ENCODE measurements at regions not wholly inside any gene's neighbourhood (a gene's known extent, or its start where the extent isn't known, plus 50 kb on each side); places are given as distances from the start of the nearest gene placed in this dataset.
A peak's percentile ranks its signal among the peaks of the same experiment; 100 is the strongest.

DNA sequence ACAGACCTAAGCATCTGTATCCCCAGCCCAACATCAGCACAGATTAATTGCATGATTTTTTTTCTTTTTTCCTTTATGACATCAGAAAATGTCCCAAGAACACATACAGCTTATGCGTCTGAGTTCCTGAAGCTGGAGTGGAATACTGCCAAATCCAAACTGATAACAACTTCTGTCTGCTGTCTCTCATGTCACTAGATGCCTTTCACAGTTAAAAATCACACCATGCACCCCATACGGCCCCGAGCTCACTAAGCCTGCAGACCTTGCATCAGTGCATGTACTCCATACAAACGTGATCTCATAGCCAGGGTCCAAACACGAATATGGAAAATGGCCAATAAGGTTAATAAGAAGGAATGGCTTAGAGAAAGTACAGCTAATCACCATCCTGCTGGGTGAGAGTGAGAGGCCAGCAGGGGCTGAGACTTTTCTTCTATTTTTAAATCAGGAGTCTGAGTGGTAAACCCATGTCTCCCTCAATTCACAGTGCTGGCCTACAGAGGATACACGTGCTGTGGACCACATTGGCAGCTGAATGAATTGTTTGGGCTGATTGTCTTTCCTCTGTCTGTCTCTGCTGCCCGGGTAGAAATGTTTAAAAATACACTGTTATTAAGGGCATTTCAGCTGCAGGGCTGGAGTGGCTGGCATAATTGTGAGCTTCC, 350.6 kb upstream of the RAG2 start:
- H3K4me3 ChIP-seq (ENCODE audit: low read depth, low read length, poor library complexity, severe bottlenecking): no peak overlapping the region
- ChIA-PET POLR2A (no interaction called here), CTCF (ENCODE audit: unreplicated experiment) (no interaction called here)
- H3K9me2 ChIP-seq (ENCODE audit: insufficient read depth, low read length): no peaks in the 10 kb centered on the region
- no peaks in the 10 kb centered on the region for H3K79me2 ChIP-seq (ENCODE audit: insufficient read depth, low read depth, low read length)
- no peaks in the 10 kb centered on the region for H3K9me3 ChIP-seq (ENCODE audit: low read length)
- DNase-seq (ENCODE audit: low spot score): no peak
- H4K20me1 ChIP-seq (ENCODE audit: insufficient read depth, low read length): no peaks in the 10 kb centered on the region
- no peak overlapping the region for H2AFZ ChIP-seq (ENCODE audit: low read length)
- BruUV-seq (replicated peaks): no TSS peak
- no peaks in the 10 kb centered on the region for H3K36me3 ChIP-seq (ENCODE audit: insufficient read depth, low read length)
- H3K4me2 ChIP-seq (ENCODE audit: low read length): no peak overlapping the region
- H3K4me1 ChIP-seq (ENCODE audit: insufficient read depth, low read length, poor library complexity, severe bottlenecking): no peaks in the 10 kb centered on the region
- no peak for TF ChIP-seq EZH2phosphoT487 (IDR thresholded peaks at IDR 0.05; ENCODE audit: borderline replicate concordance, low read depth, low read length)
- TF ChIP-seq, protein P1, sequence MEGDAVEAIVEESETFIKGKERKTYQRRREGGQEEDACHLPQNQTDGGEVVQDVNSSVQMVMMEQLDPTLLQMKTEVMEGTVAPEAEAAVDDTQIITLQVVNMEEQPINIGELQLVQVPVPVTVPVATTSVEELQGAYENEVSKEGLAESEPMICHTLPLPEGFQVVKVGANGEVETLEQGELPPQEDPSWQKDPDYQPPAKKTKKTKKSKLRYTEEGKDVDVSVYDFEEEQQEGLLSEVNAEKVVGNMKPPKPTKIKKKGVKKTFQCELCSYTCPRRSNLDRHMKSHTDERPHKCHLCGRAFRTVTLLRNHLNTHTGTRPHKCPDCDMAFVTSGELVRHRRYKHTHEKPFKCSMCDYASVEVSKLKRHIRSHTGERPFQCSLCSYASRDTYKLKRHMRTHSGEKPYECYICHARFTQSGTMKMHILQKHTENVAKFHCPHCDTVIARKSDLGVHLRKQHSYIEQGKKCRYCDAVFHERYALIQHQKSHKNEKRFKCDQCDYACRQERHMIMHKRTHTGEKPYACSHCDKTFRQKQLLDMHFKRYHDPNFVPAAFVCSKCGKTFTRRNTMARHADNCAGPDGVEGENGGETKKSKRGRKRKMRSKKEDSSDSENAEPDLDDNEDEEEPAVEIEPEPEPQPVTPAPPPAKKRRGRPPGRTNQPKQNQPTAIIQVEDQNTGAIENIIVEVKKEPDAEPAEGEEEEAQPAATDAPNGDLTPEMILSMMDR (conservative IDR thresholded peaks at IDR 0.05; ENCODE audit: low read length): no peak
- intact Hi-C loops (cut with micrococcal nuclease; ENCODE audit: unreplicated experiment): no loop called here
- no peak overlapping the region for H3K27ac ChIP-seq (ENCODE audit: low read depth, low read length, poor library complexity, severe bottlenecking)

DNA sequence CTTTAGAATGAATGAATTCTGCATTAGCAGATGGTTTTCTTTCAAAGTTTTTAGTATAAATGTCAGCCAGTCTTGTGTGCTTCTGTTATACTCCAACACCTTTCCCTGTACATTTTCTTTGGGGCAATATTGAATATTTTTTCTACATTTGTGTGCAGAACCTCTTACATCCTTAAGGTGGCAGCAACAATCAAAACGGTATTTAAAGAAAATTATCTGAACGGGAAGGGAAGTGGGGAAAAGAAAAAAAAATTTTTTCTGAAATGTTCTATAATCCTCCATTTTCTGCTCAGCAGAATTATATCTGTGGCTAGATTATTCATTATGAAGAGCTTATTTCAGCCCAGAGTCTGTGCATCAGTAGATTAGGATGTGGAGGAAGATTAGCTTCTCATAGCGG, 347.3 kb upstream of the RAG2 start:
- Histone ChIP-seq H3K36me3 (ENCODE audit: insufficient read depth, low read length) (no peaks in the 10 kb centered on the region), H3K4me3 (ENCODE audit: low read depth, low read length, poor library complexity, severe bottlenecking) (no peak overlapping the region), H4K20me1 (ENCODE audit: insufficient read depth, low read length) (no peaks in the 10 kb centered on the region), H3K9me3 (ENCODE audit: low read length) (no peaks in the 10 kb centered on the region), H3K79me2 (ENCODE audit: insufficient read depth, low read depth, low read length) (no peaks in the 10 kb centered on the region), H3K9me2 (ENCODE audit: insufficient read depth, low read length) (no peaks in the 10 kb centered on the region), H3K4me1 (ENCODE audit: insufficient read depth, low read length, poor library complexity, severe bottlenecking) (no peaks in the 10 kb centered on the region), H3K4me2 (ENCODE audit: low read length) (no peak overlapping the region), H3K27ac (ENCODE audit: low read depth, low read length, poor library complexity, severe bottlenecking) (no peak overlapping the region), H2AFZ (ENCODE audit: low read length) (no peak overlapping the region)
- no peak for TF ChIP-seq EZH2phosphoT487 (IDR thresholded peaks at IDR 0.05; ENCODE audit: borderline replicate concordance, low read depth, low read length)
- TF ChIP-seq, protein P1 (conservative IDR thresholded peaks at IDR 0.05; ENCODE audit: low read length): peak; percentile 73
- POLR2A ChIA-PET: interaction anchor here (0.6 kb wide), 1 partner anchor 11 kb away, joined by 3 read pairs; no protein-coding TSS in a partner anchor
- peak; percentile 3 for DNase-seq (ENCODE audit: low spot score)
- no TSS peak for BruUV-seq (replicated peaks)
- CTCF ChIA-PET (ENCODE audit: unreplicated experiment): no interaction called here
- intact Hi-C loops (cut with micrococcal nuclease; ENCODE audit: unreplicated experiment): no loop called here

DNA sequence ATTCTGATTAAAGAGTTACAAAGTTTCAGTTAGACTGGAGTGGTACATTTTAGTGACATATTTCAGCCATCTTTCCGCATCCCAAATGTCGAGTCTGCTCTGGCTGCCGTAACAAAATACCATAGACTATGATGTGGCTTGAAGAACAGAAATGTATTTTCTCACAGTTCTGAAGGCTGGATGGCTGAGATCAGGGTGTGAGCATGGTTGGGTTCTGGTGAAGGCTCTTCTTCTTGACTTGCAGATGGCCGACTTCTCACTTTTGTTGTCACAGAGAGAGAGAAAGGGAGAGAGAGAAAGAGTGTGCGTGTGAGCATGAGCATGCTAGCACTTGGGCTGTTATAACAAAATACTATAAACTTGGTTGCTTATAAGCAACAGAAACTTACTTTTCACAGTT, 335.4 kb upstream of the RAG2 start:
- no TSS peak for BruUV-seq (replicated peaks)
- ChIA-PET CTCF (ENCODE audit: unreplicated experiment) (no interaction called here), POLR2A (no interaction called here)
- no peak for DNase-seq (ENCODE audit: low spot score)
- Histone ChIP-seq H3K4me3 (ENCODE audit: low read depth, low read length, poor library complexity, severe bottlenecking) (no peak overlapping the region), H3K36me3 (ENCODE audit: insufficient read depth, low read length) (no peaks in the 10 kb centered on the region), H2AFZ (ENCODE audit: low read length) (no peak overlapping the region), H3K9me2 (ENCODE audit: insufficient read depth, low read length) (no peaks in the 10 kb centered on the region), H3K9me3 (ENCODE audit: low read length) (no peaks in the 10 kb centered on the region), H4K20me1 (ENCODE audit: insufficient read depth, low read length) (no peaks in the 10 kb centered on the region), H3K4me2 (ENCODE audit: low read length) (no peak overlapping the region), H3K79me2 (ENCODE audit: insufficient read depth, low read depth, low read length) (no peaks in the 10 kb centered on the region), H3K27ac (ENCODE audit: low read depth, low read length, poor library complexity, severe bottlenecking) (no peak overlapping the region), H3K4me1 (ENCODE audit: insufficient read depth, low read length, poor library complexity, severe bottlenecking) (no peaks in the 10 kb centered on the region)
- intact Hi-C loops (cut with micrococcal nuclease; ENCODE audit: unreplicated experiment): no loop called here
- TF ChIP-seq, protein P1 (conservative IDR thresholded peaks at IDR 0.05; ENCODE audit: low read length): no peak
- TF ChIP-seq EZH2phosphoT487 (IDR thresholded peaks at IDR 0.05; ENCODE audit: borderline replicate concordance, low read depth, low read length): no peak

Measured in OCI-LY7 (cell line).